Stomach (tissue), 4 donors: ENCODE measurements at regions not wholly inside any gene's neighbourhood (a gene's known extent, or its start where the extent isn't known, plus 50 kb on each side); places are given as distances from the start of the nearest gene placed in this dataset.

ENCODE experiments used
- POLR2A ChIP-seq, 4 donors: fragments of 450-650 bp; IDR thresholded peaks; one replicate each; pipeline ENCODE4 v1.6.1; 2016; ENCODE audit warnings: antibody characterized with exemption in 4 of 4, control low read depth in 2 of 4, mild to moderate bottlenecking in 1 of 4, moderate library complexity in 1 of 4
- POLR2AphosphoS5 ChIP-seq, 3 donors: sonication (generic); formaldehyde crosslinking; IDR thresholded peaks; one replicate each; pipeline ENCODE4 v1.6.1; 2016; ENCODE audit warnings: antibody characterized with exemption in 3 of 3
- TF ChIP-seq, protein P1 (sequence below), 7 experiments: fragments of 450-650 bp in 4 of 7; fragments of 200-600 bp in 3 of 7; sonication (generic) in 3 of 7; IDR thresholded peaks; one replicate each; pipeline ENCODE4 v1.5.1; 2016 to 2019; ENCODE audit warnings: antibody characterized with exemption in 7 of 7, control low read depth in 2 of 7, mild to moderate bottlenecking in 1 of 7

DNA sequence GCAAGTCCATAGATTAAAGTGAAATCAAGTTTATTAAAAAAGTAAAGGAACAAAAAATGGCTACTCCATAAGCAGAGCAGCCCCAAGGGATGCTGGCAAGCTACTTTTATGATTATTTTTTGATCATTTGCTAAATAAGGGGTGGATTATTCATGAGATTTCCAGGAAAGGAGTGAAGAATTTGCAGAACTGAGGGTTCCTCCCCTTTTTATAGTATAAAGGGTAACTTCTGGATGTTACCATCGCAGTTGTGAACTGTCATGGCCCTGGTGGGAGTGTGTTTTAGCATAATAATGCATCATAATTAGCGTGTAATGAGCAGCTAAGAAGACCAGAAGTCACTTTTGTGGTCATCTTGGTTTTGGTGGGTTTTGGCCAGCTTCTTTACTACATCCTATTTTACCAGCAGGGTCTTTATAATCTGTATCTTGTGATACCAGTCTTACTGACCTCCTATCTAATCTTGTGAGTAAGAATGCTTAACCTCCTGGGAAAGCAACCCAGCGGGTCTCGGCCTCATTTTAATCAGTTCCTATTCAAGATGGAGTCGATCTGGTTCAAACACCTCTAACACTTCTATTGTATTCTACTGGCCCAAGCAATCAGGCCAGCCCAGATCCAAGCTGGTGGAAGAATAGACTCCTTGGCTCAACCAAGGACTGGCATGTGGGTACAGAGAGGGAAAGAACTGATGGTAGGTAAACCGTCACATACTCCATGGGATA, 87.9 kb upstream of the NPSR1 start:
- TF ChIP-seq, protein P1, sequence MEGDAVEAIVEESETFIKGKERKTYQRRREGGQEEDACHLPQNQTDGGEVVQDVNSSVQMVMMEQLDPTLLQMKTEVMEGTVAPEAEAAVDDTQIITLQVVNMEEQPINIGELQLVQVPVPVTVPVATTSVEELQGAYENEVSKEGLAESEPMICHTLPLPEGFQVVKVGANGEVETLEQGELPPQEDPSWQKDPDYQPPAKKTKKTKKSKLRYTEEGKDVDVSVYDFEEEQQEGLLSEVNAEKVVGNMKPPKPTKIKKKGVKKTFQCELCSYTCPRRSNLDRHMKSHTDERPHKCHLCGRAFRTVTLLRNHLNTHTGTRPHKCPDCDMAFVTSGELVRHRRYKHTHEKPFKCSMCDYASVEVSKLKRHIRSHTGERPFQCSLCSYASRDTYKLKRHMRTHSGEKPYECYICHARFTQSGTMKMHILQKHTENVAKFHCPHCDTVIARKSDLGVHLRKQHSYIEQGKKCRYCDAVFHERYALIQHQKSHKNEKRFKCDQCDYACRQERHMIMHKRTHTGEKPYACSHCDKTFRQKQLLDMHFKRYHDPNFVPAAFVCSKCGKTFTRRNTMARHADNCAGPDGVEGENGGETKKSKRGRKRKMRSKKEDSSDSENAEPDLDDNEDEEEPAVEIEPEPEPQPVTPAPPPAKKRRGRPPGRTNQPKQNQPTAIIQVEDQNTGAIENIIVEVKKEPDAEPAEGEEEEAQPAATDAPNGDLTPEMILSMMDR (IDR thresholded peaks at IDR 0.05): no peak
- TF ChIP-seq POLR2A (IDR thresholded peaks at IDR 0.05) (no peak), POLR2AphosphoS5 (IDR thresholded peaks at IDR 0.05) (no peak)
